OCI-LY1 (cell line): ENCODE measurements at regions not wholly inside any gene's neighbourhood (a gene's known extent, or its start where the extent isn't known, plus 50 kb on each side); places are given as distances from the start of the nearest gene placed in this dataset.

Experiments
- H2AFZ ChIP-seq: fragments of 200-600 bp; sonication (generic), shearing (Covaris generic); 2 replicates; pipeline ENCODE4 v1.6.0; 2014; ENCODE audit warnings: antibody characterized with exemption, mild to moderate bottlenecking, low read length
- H3F3A ChIP-seq: fragments of 200-600 bp; sonication (generic), shearing (Covaris generic); 2 replicates; pipeline ENCODE4 v1.6.0; 2014; ENCODE audit warnings: mild to moderate bottlenecking, antibody characterized with exemption, low read length, moderate library complexity; ENCODE audit not compliant: insufficient read depth
- H3K27ac ChIP-seq: fragments of 200-600 bp; sonication (generic); 2 replicates; pipeline ENCODE4 v1.5.1; 2014; ENCODE audit warnings: low read length, mixed run types, mild to moderate bottlenecking, low read depth; ENCODE audit not compliant: poor library complexity, severe bottlenecking
- H3K27me3 ChIP-seq: fragments of 200-600 bp; sonication (generic); 2 replicates; pipeline ENCODE4 v1.6.0; 2014; ENCODE audit warnings: antibody characterized with exemption, mild to moderate bottlenecking, low read length, moderate library complexity; ENCODE audit not compliant: insufficient read depth
- H3K36me3 ChIP-seq: fragments of 200-600 bp; sonication (generic); 2 replicates; pipeline ENCODE4 v1.6.1; 2014; ENCODE audit warnings: mild to moderate bottlenecking, antibody characterized with exemption, low read length, moderate library complexity, mixed read lengths; ENCODE audit not compliant: insufficient read depth
- H3K4me1 ChIP-seq: fragments of 200-600 bp; sonication (generic); 2 replicates; pipeline ENCODE4 v1.5.1; 2014; ENCODE audit warnings: mild to moderate bottlenecking, low read length, moderate library complexity; ENCODE audit not compliant: insufficient read depth, severe bottlenecking
- H3K4me2 ChIP-seq: fragments of 200-600 bp; sonication (generic), shearing (Covaris generic); 2 replicates; pipeline ENCODE4 v1.6.1; 2014; ENCODE audit warnings: low read length
- H3K4me3 ChIP-seq: fragments of 200-600 bp; sonication (generic); 2 replicates; pipeline ENCODE4 v1.5.1; 2014; ENCODE audit warnings: low read length, low read depth, mild to moderate bottlenecking, mixed read lengths; ENCODE audit not compliant: poor library complexity, severe bottlenecking
- H3K79me2 ChIP-seq: fragments of 200-600 bp; shearing (Covaris generic); 2 replicates; pipeline ENCODE4 v1.6.1; 2016; ENCODE audit warnings: mixed run types, low read length, mixed read lengths; ENCODE audit not compliant: insufficient read depth
- H3K9ac ChIP-seq: fragments of 200-600 bp; sonication (generic), shearing (Covaris generic); 2 replicates; pipeline ENCODE4 v1.6.1; 2014; ENCODE audit warnings: mild to moderate bottlenecking, low read length, mixed read lengths
- H3K9me2 ChIP-seq: fragments of 200-600 bp; sonication (generic), shearing (Covaris generic); 2 replicates; pipeline ENCODE4 v1.6.1; 2014; ENCODE audit warnings: low read depth, mild to moderate bottlenecking, low read length, mixed read lengths
- H3K9me3 ChIP-seq: fragments of 200-600 bp; shearing (Covaris generic); 2 replicates; pipeline ENCODE4 v1.6.1; 2014; ENCODE audit warnings: low read length, mixed read lengths
- H4K20me1 ChIP-seq: fragments of 200-600 bp; sonication (generic), shearing (Covaris generic); 2 replicates; pipeline ENCODE4 v1.6.0; 2016; ENCODE audit warnings: mild to moderate bottlenecking, low read length; ENCODE audit not compliant: insufficient read depth
- EZH2 ChIP-seq: fragments of 200-600 bp; sonication (generic), shearing (Covaris generic); IDR thresholded peaks from 2 replicates; pipeline ENCODE4 v1.8.0; 2017; ENCODE audit warnings: borderline replicate concordance, mixed run types, mild to moderate bottlenecking, antibody characterized with exemption, low read length, moderate library complexity, mixed read lengths
- TF ChIP-seq, protein P1 (sequence below): fragments of 200-600 bp; sonication (generic), shearing (Covaris generic); IDR thresholded peaks from 2 replicates; pipeline ENCODE4 v1.5.1; 2017; ENCODE audit warnings: mild to moderate bottlenecking, antibody characterized with exemption, low read length, moderate library complexity, mixed read lengths

DNA sequence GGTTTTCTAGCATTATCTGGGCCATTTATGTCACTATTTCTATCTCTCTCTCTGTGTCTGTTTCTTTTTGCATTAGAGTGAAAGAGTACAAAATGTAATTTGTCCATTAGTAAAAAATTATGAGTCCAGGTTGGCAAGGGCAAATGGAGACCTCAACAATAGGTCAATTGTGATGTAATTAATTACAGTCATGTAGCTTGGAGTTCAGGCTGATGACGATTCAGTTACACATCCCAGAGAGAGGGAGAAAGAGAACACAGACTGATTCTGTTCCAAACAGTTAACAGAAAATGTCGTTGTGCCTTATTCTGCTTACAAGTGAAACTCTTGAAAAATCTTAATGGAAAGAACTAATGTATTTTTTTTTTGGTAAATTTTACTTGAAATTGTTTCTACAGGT, 83.3 kb downstream of the ATXN7L3B start:
- H3K27me3 ChIP-seq, result no peaks in the 10 kb centered on the region
- H3K9me2 ChIP-seq, result no peaks in the 10 kb centered on the region
- no peak overlapping the region for H3K4me3 ChIP-seq
- no peaks in the 10 kb centered on the region for H3K79me2 ChIP-seq
- H3K4me2 ChIP-seq, result no peak overlapping the region
- no peak overlapping the region for H3K27ac ChIP-seq
- no peak overlapping the region for H3K9ac ChIP-seq
- no peaks in the 10 kb centered on the region for H3K4me1 ChIP-seq
- no peak overlapping the region for H2AFZ ChIP-seq
- no peaks in the 10 kb centered on the region for H4K20me1 ChIP-seq
- H3K36me3 ChIP-seq, result no peaks in the 10 kb centered on the region
- no peaks in the 10 kb centered on the region for H3F3A ChIP-seq
- TF ChIP-seq, protein P1, sequence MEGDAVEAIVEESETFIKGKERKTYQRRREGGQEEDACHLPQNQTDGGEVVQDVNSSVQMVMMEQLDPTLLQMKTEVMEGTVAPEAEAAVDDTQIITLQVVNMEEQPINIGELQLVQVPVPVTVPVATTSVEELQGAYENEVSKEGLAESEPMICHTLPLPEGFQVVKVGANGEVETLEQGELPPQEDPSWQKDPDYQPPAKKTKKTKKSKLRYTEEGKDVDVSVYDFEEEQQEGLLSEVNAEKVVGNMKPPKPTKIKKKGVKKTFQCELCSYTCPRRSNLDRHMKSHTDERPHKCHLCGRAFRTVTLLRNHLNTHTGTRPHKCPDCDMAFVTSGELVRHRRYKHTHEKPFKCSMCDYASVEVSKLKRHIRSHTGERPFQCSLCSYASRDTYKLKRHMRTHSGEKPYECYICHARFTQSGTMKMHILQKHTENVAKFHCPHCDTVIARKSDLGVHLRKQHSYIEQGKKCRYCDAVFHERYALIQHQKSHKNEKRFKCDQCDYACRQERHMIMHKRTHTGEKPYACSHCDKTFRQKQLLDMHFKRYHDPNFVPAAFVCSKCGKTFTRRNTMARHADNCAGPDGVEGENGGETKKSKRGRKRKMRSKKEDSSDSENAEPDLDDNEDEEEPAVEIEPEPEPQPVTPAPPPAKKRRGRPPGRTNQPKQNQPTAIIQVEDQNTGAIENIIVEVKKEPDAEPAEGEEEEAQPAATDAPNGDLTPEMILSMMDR, result no peak
- H3K9me3 ChIP-seq, result no peaks in the 10 kb centered on the region

DNA sequence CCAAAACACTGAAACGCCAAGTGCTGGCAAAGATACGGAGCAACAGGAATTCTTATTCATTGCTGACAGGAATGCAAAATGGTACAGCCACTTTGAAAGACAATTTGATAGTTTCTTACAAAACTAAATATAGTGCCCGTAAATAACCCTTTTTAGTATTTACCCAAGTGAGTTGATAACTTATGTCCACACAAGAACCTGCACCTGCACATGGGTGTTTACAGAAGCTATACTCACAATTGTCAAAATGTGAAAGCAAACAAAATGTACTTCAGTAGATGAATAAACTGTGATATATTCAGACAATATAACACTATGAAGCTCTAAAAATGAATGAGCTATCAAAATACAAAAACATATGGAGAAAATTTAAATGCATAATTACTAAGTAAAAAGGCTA, 86.6 kb downstream of the ATXN7L3B start:
- H3K4me3 ChIP-seq, result no peak overlapping the region
- H3K27me3 ChIP-seq, result no peaks in the 10 kb centered on the region
- no peak overlapping the region for H3K4me2 ChIP-seq
- no peaks in the 10 kb centered on the region for H3K79me2 ChIP-seq
- no peak overlapping the region for H3K27ac ChIP-seq
- H2AFZ ChIP-seq, result no peak overlapping the region
- H3K9me3 ChIP-seq, result no peaks in the 10 kb centered on the region
- H3K4me1 ChIP-seq, result no peaks in the 10 kb centered on the region
- H3K9me2 ChIP-seq, result no peaks in the 10 kb centered on the region
- H3K36me3 ChIP-seq, result no peaks in the 10 kb centered on the region
- no peak overlapping the region for H3K9ac ChIP-seq
- no peaks in the 10 kb centered on the region for H3F3A ChIP-seq
- TF ChIP-seq, protein P1, result no peak
- TF ChIP-seq EZH2, result no peak
- no peaks in the 10 kb centered on the region for H4K20me1 ChIP-seq

DNA sequence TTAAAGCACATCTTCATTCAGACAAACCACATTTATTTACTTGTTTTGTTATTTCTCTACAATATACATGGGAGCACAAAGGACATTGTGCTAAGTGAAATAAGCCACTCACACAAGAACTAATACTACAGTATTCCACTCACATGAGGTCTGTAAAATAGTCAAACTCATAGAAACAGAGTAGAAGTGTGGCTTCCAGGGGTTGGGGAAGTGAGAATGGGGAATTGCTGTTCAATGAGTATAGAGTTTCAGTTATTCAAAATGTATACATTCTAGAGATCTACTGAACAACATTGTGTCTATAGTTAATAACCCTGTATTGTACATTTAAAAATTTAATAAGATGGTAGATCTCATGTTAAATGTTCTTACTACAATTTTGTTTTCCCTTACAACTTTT, 88.8 kb downstream of the ATXN7L3B start:
- Histone ChIP-seq H3K4me2 (no peak overlapping the region), H3K9me3 (no peaks in the 10 kb centered on the region), H4K20me1 (no peaks in the 10 kb centered on the region), H3K4me1 (no peaks in the 10 kb centered on the region), H3K4me3 (no peak overlapping the region), H3K79me2 (no peaks in the 10 kb centered on the region), H2AFZ (no peak overlapping the region), H3K9me2 (no peaks in the 10 kb centered on the region), H3K36me3 (no peaks in the 10 kb centered on the region), H3K27me3 (no peaks in the 10 kb centered on the region), H3F3A (no peaks in the 10 kb centered on the region), H3K27ac (no peak overlapping the region), H3K9ac (no peak overlapping the region)
- TF ChIP-seq, protein P1, result no peak
- no peak for TF ChIP-seq EZH2
